DOHH2 (cell line): ENCODE measurements at regions not wholly inside any gene's neighbourhood (a gene's known extent, or its start where the extent isn't known, plus 50 kb on each side); places are given as distances from the start of the nearest gene placed in this dataset.

ENCODE experiments used
- EZH2phosphoT487 ChIP-seq: fragments of 200-600 bp; sonication (generic); IDR thresholded peaks from 2 replicates; pipeline ENCODE4 v1.6.1; 2017; ENCODE audit warnings: borderline replicate concordance, mild to moderate bottlenecking, antibody characterized with exemption, low read length, moderate library complexity, mixed read lengths
- TF ChIP-seq, protein P1 (sequence below): fragments of 200-600 bp; sonication (generic); IDR thresholded peaks from one replicate; pipeline ENCODE4 v1.5.1; 2014; ENCODE audit warnings: antibody characterized with exemption, mild to moderate bottlenecking, low read depth, low read length; ENCODE audit not compliant: poor library complexity, severe bottlenecking

DNA sequence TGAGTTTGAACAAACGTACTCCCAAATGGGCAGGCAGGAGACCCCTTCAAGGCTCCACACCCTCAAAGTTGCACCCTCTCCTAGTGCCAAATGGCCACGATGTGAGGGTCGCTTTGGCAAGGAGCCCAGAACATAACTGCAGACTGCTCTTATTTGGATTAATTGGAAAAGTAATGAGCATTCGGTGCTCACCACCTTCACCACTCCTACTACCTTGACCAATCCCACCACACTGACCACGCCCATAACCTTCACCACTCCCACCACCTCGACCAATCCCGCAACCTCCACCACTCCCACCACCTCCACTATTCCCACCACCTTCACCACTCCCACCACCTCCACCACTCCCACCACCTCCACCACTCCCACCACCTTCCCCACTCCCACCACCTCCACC lies 94.7 kb upstream of the PAX2 start:
- TF ChIP-seq, protein P1, sequence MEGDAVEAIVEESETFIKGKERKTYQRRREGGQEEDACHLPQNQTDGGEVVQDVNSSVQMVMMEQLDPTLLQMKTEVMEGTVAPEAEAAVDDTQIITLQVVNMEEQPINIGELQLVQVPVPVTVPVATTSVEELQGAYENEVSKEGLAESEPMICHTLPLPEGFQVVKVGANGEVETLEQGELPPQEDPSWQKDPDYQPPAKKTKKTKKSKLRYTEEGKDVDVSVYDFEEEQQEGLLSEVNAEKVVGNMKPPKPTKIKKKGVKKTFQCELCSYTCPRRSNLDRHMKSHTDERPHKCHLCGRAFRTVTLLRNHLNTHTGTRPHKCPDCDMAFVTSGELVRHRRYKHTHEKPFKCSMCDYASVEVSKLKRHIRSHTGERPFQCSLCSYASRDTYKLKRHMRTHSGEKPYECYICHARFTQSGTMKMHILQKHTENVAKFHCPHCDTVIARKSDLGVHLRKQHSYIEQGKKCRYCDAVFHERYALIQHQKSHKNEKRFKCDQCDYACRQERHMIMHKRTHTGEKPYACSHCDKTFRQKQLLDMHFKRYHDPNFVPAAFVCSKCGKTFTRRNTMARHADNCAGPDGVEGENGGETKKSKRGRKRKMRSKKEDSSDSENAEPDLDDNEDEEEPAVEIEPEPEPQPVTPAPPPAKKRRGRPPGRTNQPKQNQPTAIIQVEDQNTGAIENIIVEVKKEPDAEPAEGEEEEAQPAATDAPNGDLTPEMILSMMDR, result no peak
- TF ChIP-seq EZH2phosphoT487, result no peak
